HG03066 (cell line): ENCODE measurements at regions not wholly inside any gene's neighbourhood (a gene's known extent, or its start where the extent isn't known, plus 50 kb on each side); places are given as distances from the start of the nearest gene placed in this dataset.

Experiments used
- ATAC-seq: cut with Tn5 transposase; IDR thresholded peaks from one replicate; pipeline ENCODE4 v1.9.1; 2021; ENCODE audit warnings: low read depth; ENCODE audit not compliant: unreplicated experiment

DNA sequence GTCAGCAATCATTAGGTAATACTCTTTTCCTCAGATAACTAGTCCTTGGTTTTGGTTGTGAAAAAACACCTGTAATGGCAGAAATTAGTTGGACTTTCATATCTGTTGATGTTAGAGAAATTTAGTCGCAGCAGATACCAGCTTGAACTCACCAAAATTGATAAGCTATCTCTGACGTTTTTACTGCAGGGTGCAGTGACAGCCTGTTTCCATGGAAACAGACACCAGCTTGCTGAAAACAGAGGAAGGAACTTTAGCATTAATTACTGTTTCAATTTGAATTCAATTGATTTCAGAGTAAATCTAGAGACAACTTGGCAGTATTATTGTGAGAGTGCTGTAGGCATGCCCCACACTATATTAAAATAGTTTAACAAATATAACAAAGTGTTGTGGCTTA is 246.5 kb downstream of the PPP1R2C start:
- no peak for ATAC-seq

DNA sequence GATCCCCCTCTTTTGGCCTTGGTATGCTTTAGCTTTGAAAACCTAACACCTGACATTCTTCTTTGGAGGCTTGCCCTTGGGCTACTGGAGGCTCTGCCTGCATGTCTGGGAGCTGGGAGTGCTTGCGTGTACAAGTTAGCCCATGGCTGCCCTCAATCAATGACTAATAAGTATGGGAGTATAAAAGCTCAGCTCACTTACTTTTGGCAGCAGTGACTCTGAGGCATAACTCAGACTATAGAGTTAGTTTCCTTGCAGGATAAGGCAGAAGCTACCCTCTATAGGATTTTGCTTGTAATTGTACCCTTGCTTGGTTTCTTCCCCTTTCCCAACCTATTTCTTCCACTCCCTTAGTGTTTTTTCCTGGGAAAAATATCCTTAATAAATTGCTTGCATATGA is 247.9 kb downstream of the PPP1R2C start:
- ATAC-seq = no peak

DNA sequence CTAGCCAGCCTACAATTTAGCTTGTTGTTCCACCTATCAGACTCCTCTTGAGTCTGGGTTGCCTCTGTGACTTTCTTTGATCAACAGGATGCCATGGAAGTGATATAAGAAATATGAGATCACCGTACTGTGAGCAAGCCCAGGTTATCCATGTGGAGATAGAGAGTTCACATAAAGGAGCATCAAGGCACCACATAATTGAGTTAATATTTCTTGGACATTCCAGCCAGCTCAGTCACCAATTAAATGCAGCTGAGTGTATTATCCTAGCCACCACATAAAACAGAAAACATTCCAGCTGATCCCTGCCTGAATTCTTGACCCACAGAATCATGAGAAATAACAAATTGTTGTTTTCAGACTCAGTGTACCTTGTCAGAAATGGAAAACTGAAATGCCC is 253.6 kb downstream of the PPP1R2C start:
- no peak for ATAC-seq

DNA sequence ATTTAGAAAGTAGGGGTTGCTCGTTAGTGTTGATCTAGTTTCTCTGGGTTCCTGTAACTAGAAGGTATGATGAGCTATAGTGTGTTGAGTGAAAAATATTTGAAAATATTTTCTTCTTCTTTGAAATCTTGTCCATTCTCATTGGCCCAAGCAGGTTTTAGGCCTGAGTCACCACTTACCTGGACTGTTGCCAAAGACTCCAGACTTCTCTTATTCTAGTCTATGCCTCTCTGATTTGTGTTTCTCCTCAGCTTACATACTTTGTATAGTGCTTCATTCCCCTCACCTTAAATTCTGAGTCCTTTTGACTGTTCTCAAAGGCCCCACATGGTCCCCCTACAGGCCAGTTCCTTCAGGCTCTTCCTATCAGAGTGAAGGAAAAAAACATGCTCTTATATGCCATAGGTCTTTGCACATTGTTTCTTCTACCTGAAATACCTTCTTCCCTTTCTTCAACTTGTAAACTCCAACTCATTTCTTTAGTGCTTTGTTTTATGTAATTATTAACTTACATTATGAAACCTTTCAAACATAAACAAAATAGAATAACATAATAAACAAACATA is 258.2 kb downstream of the PPP1R2C start:
- no peak for ATAC-seq

DNA sequence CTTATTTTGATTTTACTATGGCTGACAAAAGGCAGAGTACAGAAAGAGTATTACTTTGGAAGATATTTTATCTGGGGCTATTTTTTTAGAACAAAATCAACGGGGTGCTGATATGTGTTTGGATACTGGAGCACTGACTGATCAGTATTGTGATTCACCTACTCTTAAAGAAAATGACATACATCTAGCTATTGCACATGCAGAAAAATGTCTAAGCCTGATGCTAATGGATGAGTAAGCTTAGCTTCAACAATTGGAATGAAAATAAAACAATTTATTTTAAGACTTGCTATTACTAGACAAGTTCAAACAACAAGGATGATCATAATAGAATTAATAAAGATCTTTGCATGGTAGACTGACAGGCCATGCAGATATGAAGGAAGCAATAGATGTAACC is 262.0 kb downstream of the PPP1R2C start:
- no peak for ATAC-seq

DNA sequence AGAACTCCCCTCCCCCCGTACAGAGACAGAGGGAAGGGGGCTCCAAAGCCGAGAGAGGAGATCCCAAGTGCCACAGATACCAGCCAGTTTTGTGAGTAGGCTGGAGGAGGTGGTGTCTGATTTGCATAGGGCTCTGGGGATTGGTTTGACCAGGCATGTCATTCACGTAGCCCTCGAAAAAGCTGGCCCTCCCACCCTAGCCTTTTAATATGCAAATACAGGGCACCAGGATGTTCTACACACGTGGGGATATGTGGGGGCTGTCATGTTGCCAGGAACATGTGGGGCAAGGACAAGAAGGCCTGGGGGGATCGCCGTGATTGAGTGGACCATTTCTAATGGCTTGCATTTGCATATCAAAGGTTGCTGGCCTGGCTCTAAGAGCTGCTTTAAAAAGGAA is 272.9 kb downstream of the PPP1R2C start:
- no peak for ATAC-seq

DNA sequence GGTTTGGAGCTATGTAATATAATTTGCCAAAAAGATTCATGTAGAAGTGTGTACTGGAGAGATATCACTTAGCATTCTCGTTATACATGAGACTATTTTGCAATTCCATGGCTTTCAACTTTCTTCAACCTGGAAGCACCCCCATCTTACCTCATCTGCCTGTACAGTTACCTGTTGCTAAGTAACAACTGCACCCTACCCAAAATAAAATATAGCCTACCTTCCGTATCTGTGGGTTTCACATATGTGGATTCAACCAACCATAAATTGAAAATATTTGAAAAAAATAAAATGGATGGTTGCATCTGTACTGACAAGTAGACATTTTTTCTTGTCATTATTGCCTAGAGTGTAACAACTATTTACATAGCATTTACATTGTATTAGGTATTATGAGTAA is 278.3 kb downstream of the PPP1R2C start:
- no peak for ATAC-seq

DNA sequence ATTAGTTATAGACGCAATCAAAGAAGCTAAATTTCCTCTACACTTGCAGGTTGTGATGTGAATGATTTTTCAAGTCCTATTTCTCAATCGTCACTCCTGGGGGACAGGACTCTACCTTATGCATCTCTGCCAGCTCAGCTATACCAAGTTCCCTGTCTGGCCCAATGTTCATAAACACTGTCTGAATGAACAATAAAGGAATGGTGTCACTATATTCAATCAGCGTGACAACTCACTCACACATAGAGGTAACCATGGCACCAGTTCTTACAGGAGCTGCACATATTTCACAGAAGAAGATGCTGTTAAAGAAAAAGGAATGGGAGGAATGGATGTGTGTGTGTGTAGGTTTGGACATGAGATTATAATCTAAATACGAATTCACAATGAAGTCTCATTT is 280.6 kb downstream of the PPP1R2C start:
- no peak for ATAC-seq

DNA sequence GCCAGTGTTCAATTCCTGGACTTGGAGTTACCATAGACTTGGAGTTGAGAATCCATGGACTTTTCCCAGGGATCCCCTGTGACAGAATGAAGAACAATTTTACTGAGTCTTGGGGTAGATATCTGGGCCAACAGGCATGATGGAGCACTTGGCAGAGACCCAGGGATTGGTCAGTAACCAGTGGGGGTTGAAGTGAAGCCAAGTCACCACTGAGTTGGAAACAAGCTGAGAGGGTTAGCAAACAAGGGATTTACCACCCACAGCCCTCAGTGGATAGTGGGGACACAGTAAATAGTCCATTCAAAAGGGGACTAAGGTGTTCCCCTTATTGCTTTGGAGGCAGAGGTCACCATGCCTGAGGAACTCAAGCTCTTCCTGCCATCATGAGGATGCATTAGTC is 281.7 kb downstream of the PPP1R2C start:
- no peak for ATAC-seq

DNA sequence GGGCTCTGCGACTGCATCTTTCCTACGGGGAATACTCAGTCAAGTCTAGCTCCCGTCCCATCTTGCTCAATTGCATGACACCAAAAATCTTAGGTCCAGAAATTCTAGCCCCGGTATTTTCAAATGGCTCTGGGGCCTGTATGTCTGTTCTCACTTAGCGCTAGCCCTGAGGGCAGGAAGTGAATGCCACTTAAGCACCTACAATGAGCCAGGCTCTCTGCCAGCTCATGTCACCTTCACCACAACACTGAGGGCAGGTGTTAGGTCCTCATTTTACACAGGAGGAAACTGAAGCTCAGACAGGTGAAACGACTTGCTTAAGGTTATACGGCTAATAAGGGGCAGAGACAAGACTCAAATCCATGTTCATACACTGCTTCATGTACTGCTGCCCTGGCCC is 282.8 kb downstream of the PPP1R2C start:
- no peak for ATAC-seq

DNA sequence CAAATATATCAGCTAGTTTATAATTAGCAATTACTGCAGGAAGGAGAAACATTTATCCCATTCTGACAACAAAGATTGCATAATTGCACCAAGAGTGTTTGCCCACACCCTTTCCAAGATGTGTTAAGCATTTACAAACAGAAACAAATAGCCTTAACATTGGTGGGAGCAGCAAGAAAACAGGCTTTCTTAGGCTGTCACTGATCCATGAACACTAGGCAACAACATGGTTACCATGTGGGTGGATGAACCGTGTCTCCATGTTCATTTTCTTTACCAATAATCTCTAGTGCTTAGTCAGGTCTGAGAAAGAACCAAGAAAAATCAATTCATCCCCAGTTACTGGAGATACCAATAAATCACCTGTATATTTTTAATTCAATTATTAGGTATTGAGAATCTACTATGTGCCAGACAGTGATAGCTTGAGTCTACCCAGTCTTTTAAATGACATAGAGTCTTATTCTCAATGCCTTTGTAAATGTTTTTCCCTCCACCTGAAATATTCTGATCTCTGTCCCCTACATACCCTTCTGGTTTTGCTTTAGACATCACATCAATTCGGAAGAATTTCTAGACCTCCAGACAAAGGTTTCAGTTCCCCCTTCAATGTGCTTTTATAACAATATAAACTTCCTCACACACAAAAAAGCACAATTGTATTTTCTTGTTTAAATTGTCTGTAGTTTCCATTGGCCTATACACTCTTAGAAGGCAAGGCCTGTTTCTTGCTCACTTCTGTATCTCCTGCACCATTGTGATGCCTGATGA is 286.6 kb downstream of the PPP1R2C start:
- ATAC-seq = no peak

DNA sequence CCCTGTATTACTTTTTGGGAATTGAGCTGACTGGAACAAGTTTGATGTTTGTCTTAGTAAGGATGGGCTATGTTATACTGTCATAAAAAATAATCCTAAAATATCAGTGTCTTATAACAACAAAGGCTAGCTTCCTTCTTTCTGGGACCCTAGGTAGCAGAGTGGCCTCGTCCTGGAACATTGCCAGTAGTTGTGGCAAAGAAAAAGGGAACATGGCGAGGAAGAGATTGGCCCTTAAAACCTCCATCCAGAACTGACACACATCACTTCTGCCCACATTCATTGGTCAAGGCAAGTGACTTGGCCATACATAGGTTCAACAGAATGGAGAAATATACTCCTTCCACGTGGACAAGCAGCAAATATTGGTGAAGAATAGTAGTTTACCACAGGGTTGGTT is 287.9 kb downstream of the PPP1R2C start:
- ATAC-seq = no peak

DNA sequence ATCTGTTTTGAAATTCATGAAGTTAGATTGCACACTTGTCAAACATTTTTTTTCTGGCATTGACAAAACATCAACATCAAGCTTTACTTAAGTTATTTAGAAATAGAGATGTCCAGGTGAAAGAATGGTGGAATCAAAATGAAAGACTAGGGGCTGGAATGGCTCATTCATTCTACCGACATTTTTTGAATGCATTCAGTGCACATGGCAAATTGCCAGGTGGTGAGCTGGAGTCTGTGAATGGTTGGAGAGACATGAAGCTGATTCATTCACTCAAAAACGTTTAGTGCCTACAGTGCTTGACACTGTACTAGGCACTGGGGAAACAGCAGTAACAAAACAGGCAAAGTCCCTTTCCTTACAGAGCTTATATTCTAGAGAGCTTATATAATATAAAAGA is 292.4 kb downstream of the PPP1R2C start:
- ATAC-seq = no peak

DNA sequence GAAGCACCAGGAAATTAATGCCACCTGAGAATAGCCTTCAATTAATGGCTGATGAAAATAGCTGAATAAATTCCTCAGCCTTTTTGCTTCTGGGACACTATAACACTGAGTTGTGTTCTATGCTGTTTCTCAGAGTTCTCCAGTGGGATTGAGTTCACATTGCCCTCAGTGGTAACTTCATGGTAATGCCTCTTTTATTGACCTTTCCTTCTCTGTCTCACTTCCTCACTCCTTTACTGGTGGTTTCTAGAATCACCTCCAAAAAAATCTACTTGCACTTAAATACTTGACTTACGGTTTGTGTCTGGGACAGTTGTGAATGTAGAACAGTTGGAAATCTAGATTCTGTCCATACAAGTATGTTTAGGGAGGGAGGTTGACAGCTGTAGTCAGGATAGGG is 293.7 kb downstream of the PPP1R2C start:
- no peak for ATAC-seq

DNA sequence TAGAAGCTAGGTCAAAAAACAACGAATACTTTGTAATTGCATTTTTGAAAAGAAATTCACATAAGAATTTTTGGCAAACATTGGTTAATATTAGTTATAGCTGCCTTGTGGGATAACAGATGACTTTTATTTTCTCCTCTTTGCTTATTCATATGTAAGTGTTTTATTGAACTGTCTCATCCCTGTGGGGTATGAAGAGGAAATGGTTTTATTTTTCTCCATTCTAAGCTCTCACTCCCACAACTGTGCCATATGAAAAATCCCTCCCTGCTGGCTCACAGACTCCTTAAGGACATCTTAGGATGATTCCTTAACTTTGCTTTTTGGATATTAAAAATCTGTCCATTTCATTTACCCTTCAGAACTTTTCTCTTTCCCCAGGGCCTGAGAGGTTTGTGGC is 300.6 kb downstream of the PPP1R2C start:
- ATAC-seq = no peak

DNA sequence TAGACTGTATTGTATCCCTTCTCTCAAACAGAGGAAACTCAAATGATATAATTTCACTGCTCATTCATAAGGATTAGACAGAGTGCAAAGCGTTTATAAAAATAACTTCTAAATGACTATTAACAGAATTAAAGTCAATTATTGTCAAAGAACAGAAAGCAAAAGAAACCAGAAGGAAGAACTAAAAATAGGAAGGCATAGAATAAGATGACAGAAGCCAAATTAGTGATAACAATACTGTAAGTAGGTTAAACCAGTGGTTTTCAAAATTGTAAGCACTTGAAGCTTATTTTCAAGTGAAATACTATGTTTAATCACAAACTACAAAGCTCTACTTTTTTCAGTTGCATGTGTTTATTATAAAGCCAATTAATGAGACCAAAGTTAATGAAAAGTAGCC is 305.2 kb downstream of the PPP1R2C start:
- ATAC-seq = no peak

DNA sequence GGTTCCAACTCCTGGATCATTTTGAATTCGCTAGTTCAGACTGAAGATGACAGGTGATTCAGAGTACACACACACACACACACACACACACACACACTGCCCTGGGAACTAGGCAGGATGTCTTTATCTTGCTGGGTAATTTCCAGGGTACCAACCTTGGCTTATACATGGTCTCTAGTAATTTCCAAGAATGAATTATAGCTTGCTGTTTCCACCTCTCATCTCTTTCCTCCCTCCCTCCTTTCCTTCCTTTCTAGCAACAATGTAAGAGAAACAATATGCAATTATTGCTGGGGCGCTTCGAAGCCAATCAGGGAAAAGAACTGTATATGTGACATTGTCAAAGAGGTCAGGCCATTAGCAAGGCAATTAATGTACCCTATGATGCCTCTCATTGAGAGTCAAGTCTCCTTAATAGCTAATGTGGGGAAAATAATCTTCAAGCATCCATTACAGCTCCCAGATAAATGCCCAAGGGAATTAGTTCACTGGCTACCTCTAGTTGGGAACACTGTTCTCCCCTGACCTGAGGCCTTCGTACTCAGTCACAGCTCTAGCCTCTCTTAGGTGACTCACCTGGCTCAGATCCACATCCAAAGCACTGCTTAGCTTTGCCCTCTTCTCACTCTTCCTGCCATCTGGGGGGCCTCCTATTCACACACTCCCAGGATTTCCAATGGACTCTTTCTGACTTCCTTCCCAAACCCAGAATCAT is 311.5 kb downstream of the PPP1R2C start:
- ATAC-seq = no peak

DNA sequence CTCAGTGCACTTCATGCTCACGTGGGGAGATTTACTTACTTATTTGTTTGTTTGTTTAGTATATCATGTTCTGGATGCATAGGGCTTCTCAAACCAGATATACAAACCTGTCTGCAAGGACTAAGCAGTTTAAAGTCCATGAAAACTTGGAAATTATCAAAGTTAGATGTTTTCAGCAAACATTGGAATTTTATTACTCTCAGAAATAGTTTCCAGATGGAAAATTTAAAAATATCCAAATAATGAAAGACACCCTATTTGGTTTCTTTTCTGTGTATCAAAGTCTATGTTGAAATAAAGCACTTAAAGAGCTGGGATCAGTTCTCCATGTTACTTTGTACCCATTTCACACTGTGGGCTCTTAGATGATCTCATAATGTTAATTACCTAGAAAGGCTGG is 312.1 kb downstream of the PPP1R2C start:
- no peak for ATAC-seq

DNA sequence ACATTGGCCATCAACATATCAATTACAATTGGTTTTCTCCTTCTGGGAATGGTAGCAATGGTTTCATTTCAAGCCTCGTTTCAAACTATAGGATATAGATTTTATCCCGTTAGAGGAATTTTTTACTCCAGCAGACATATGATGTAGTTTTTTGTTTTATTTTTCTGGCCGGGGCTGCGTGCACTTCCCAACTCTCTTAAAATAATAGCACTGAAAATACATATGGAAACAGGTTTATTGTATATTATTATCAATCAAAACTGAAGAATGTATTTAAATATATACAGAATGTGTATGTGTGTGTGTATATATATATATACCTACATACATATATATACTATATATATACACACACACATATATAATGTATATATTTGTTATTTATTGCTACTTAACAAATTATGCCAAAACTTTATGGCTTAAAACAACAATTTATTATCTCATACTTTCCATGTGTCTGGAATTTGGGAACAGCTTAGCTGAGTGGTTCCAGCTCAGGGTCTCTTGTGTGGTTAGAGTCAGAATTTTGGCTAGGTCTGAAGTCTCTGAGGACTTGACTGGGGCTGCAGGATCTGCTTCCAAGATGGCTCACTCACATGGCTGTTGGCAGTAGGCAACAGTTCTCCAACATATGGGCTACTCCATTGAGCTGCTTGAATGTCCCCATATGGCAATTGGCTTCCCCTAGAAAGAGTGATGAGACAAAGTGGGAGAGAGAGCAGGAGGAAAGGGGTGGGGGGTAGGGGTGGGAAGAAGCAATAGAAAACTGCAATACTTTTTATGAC is 314.1 kb downstream of the PPP1R2C start:
- ATAC-seq = no peak

DNA sequence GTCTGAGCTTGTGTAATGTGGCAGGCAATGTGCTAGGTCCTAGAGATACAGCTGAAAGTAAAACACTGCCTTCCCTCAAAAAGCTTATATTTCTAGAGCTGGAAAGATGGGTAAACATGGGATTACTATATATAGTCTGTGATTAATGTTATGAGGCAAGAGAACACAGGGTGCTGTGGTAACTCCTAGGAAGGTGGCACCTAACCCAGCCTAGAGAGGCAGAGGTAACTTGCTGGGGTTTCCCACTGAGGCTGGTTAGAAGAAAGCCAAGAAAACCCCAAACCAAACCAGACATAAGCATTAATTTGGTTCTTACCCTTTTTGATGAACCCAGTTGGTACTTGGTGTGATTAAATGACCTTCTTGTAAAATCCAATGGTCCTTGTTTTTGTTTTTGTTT is 315.0 kb downstream of the PPP1R2C start:
- ATAC-seq = no peak

DNA sequence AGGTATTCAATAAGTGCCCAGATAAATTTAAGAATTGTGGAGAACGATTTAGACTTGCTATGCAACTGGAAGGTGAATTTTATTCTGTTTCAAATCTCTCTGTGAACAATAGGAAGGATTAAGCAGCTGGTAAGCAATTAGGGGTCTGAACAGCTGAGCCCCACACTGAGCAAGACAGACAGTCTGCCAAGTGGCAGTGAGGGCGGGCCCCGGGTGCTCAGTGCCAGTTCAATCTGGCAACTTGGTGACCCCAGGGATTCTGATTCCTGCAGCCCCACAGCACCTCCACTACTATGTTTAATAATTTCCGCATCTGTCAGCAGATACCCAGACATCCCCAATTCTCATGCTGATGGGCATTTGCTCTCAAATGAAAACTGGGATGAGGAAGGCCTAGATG is 317.3 kb downstream of the PPP1R2C start:
- ATAC-seq = no peak
